OCI-LY3 (cell line): ENCODE measurements at regions not wholly inside any gene's neighbourhood (a gene's known extent, or its start where the extent isn't known, plus 50 kb on each side); places are given as distances from the start of the nearest gene placed in this dataset.

Experiments used
- H2AFZ ChIP-seq: fragments of 200-600, 300-600 bp; shearing (Covaris generic); 2 replicates; pipeline ENCODE4 v1.6.0; 2014; ENCODE audit warnings: antibody characterized with exemption, low read depth, low read length
- H3K27ac ChIP-seq: fragments of 200-600, 300-600 bp; sonication (generic); 2 replicates; pipeline ENCODE4 v1.5.1; 2014; ENCODE audit warnings: mild to moderate bottlenecking, low read length, moderate library complexity, mixed read lengths
- H3K27me3 ChIP-seq: fragments of 200-600, 300-600 bp; sonication (generic); 2 replicates; pipeline ENCODE4 v1.6.1; 2014; ENCODE audit warnings: low read depth, low read length, mixed read lengths
- H3K36me3 ChIP-seq: fragments of 200-600, 300-600 bp; sonication (generic); replicated peaks from 2 replicates; pipeline ENCODE3; 2014; ENCODE audit warnings: low read depth, low read length, mixed read lengths
- H3K4me1 ChIP-seq: fragments of 300-600, 200-600 bp; sonication (generic); 2 replicates; pipeline ENCODE4 v1.6.1; 2014; ENCODE audit warnings: low read length, mixed read lengths
- H3K4me2 ChIP-seq: fragments of 200-600, 300-600 bp; sonication (generic); 2 replicates; pipeline ENCODE4 v1.6.1; 2014; ENCODE audit warnings: low read length, mixed read lengths
- H3K4me3 ChIP-seq: fragments of 300-600, 200-600 bp; sonication (generic); 2 replicates; pipeline ENCODE4 v1.5.1; 2014; ENCODE audit warnings: antibody characterized with exemption, mild to moderate bottlenecking, low read length, moderate library complexity
- H3K79me2 ChIP-seq: fragments of 300-600, 200-600 bp; shearing (Covaris generic); 2 replicates; pipeline ENCODE4 v1.6.1; 2014; ENCODE audit warnings: mild to moderate bottlenecking, low read length, mixed read lengths
- H3K9ac ChIP-seq: fragments of 300-600, 200-600 bp; shearing (Covaris generic); 2 replicates; pipeline ENCODE4 v1.6.0; 2014; ENCODE audit warnings: mild to moderate bottlenecking, low read length, moderate library complexity
- H3K9me3 ChIP-seq: fragments of 200-600, 300-600 bp; shearing (Covaris generic); 2 replicates; pipeline ENCODE4 v1.6.1; 2014; ENCODE audit warnings: low read length, mixed read lengths; ENCODE audit not compliant: insufficient read depth
- H4K20me1 ChIP-seq: fragments of 200-600, 300-600 bp; sonication (generic); 2 replicates; pipeline ENCODE4 v1.6.1; 2016; ENCODE audit warnings: low read length, mixed read lengths; ENCODE audit not compliant: insufficient read depth
- EZH2phosphoT487 ChIP-seq: fragments of 200-600 bp; shearing (Covaris generic); IDR thresholded peaks from 2 replicates; pipeline ENCODE4 v1.6.1; 2018; ENCODE audit warnings: antibody characterized with exemption, mixed run types, low read depth
- TF ChIP-seq, protein P1 (sequence below): fragments of 200-600, 300-600 bp; sonication (generic); IDR thresholded peaks from 2 replicates; pipeline ENCODE4 v1.5.1; 2014; ENCODE audit warnings: antibody characterized with exemption, low read length, low read depth

DNA sequence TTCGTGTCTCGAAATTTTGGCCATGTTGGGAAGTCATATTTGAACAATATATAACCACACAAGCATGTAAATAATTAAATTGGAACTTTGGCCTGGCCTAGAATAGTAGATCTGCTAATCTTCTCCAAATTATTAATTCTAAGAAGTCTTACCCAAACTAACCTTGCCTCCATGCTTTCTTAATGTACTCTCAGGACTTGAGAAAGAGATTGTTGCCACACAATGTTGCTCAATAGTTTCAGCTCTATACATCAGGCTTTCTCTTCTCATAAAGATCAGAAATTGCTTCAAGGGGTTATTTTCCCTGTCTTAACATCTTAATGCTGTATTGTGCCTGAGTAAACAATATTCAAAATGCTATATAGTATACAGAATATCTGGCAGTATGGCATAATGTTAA is 202.7 kb upstream of the LRIG1 start:
- no peak overlapping the region for H2AFZ ChIP-seq
- no peaks in the 10 kb centered on the region for H3K9me3 ChIP-seq
- no peak overlapping the region for H3K9ac ChIP-seq
- H3K79me2 ChIP-seq, result no peaks in the 10 kb centered on the region
- H3K27ac ChIP-seq, result no peak overlapping the region
- H3K4me2 ChIP-seq, result no peak overlapping the region
- H3K4me1 ChIP-seq, result no peaks in the 10 kb centered on the region
- no peaks in the 10 kb centered on the region for H4K20me1 ChIP-seq
- no peaks in the 10 kb centered on the region for H3K27me3 ChIP-seq
- H3K4me3 ChIP-seq, result no peak overlapping the region
- H3K36me3 ChIP-seq, result no peaks in the 10 kb centered on the region
- TF ChIP-seq, protein P1, sequence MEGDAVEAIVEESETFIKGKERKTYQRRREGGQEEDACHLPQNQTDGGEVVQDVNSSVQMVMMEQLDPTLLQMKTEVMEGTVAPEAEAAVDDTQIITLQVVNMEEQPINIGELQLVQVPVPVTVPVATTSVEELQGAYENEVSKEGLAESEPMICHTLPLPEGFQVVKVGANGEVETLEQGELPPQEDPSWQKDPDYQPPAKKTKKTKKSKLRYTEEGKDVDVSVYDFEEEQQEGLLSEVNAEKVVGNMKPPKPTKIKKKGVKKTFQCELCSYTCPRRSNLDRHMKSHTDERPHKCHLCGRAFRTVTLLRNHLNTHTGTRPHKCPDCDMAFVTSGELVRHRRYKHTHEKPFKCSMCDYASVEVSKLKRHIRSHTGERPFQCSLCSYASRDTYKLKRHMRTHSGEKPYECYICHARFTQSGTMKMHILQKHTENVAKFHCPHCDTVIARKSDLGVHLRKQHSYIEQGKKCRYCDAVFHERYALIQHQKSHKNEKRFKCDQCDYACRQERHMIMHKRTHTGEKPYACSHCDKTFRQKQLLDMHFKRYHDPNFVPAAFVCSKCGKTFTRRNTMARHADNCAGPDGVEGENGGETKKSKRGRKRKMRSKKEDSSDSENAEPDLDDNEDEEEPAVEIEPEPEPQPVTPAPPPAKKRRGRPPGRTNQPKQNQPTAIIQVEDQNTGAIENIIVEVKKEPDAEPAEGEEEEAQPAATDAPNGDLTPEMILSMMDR, result no peak
- TF ChIP-seq EZH2phosphoT487, result no peak

DNA sequence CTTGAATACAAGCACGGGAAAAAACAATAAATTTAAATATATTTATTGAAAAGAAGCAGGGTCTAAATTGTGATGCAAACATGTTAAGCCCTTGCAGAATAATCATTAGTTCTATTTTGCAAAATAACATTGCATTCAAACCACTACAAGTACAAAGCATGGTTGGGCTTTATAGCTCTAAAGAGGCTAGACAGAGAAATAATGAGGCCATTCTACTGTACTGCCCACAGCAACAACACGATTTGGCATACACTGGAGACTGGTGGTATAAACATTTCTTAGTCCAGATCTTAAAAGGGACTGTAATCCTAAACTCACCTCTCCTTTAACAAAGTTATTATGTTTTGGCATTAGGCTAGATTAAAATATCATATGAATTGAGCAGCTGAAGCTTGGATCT is 204.3 kb upstream of the LRIG1 start:
- Histone ChIP-seq H3K4me3 (no peak overlapping the region), H2AFZ (no peak overlapping the region), H3K4me2 (no peak overlapping the region), H3K79me2 (no peaks in the 10 kb centered on the region), H3K36me3 (no peaks in the 10 kb centered on the region), H3K9ac (no peak overlapping the region), H3K27ac (no peak overlapping the region), H3K9me3 (no peaks in the 10 kb centered on the region), H4K20me1 (no peaks in the 10 kb centered on the region), H3K27me3 (peaks cover 7% of the 10 kb centered on the region; the same call in 1 of the 2 replicates), H3K4me1 (no peaks in the 10 kb centered on the region)
- TF ChIP-seq, protein P1, result no peak
- no peak for TF ChIP-seq EZH2phosphoT487

DNA sequence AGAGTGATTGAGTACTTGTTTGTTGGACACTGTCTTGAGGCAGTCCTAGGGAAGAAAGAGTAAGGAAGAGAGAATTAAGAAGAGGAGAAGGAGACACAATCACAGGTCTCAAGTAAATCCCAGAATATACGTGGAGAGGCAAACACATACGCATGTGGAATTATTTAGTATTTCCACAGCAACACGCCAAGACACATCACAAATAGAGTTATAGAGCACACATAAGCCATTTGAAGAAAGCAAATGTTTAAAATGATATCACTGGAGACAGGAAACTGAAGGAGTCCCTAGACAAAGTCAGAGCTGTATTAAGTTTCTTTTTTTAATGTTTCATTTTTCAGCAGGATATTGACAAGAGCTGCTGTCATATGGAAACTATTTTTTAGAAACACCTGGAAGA is 206.1 kb upstream of the LRIG1 start:
- H3K4me1 ChIP-seq, result no peaks in the 10 kb centered on the region
- H3K4me3 ChIP-seq, result no peak overlapping the region
- no peak overlapping the region for H3K4me2 ChIP-seq
- no peak overlapping the region for H3K9ac ChIP-seq
- TF ChIP-seq EZH2phosphoT487, result no peak
- no peaks in the 10 kb centered on the region for H3K79me2 ChIP-seq
- H2AFZ ChIP-seq, result no peak overlapping the region
- no peak overlapping the region for H3K27ac ChIP-seq
- no peaks in the 10 kb centered on the region for H3K36me3 ChIP-seq
- H3K27me3 ChIP-seq, result peaks cover 11% of the 10 kb centered on the region; the same call in 1 of the 2 replicates
- H4K20me1 ChIP-seq, result no peaks in the 10 kb centered on the region
- H3K9me3 ChIP-seq, result no peaks in the 10 kb centered on the region

DNA sequence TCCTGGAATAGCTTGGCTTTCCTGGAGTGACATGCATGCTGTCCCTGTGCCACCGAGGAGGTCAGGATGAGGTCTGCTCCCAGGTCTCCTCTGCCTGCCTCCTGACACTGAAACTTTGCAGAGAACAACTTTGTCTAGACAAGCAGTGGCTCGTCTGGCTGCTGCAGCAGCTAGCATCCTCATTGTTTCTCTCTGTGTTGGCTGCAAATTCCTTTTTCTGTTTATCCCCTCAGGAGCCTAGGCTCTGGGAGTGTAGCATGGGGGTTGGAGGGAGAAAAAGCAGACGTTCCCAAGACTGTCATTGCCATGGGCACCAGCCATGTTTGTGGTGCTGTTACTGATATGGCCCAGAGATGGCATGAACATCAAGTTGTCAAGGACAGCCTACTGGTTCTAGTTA is 208.7 kb upstream of the LRIG1 start:
- Histone ChIP-seq H3K36me3 (no peaks in the 10 kb centered on the region), H4K20me1 (no peaks in the 10 kb centered on the region), H3K4me1 (no peaks in the 10 kb centered on the region), H3K4me3 (no peak overlapping the region), H3K27ac (no peak overlapping the region), H3K4me2 (no peak overlapping the region), H3K27me3 (peaks cover 17% of the 10 kb centered on the region; the same call in 1 of the 2 replicates), H3K79me2 (no peaks in the 10 kb centered on the region), H3K9me3 (no peaks in the 10 kb centered on the region), H2AFZ (no peak overlapping the region), H3K9ac (no peak overlapping the region)
- TF ChIP-seq, protein P1, result no peak
- no peak for TF ChIP-seq EZH2phosphoT487

DNA sequence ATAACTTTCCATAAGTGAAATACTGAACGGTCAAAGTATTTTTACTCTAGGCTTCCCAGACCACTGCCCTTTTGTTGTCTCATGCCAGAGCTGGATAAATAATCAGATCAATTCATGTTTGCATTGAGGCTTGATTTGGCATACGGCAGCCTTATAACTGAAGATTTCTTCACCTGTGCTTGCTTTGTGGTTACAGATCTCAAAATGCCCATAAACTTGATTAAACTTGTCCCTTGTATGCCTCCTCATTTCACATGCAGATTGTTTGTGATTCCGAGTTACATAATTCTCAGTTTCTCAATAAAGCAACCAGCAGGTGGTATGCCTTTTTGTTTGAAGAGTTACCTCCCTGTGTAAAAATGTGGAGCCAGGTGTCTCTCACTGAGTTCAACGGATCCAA is 211.4 kb upstream of the LRIG1 start:
- Histone ChIP-seq H3K27ac (no peak overlapping the region), H3K36me3 (no peaks in the 10 kb centered on the region), H3K4me1 (no peaks in the 10 kb centered on the region), H3K27me3 (peaks cover 17% of the 10 kb centered on the region; the same call in 1 of the 2 replicates), H3K4me3 (no peak overlapping the region), H3K4me2 (no peak overlapping the region), H4K20me1 (no peaks in the 10 kb centered on the region), H3K9ac (no peak overlapping the region), H2AFZ (no peak overlapping the region), H3K79me2 (no peaks in the 10 kb centered on the region), H3K9me3 (no peaks in the 10 kb centered on the region)
- TF ChIP-seq, protein P1, result no peak
- TF ChIP-seq EZH2phosphoT487, result no peak
